Prostate gland (tissue), 2 donors: ENCODE measurements at regions not wholly inside any gene's neighbourhood (a gene's known extent, or its start where the extent isn't known, plus 50 kb on each side); places are given as distances from the start of the nearest gene placed in this dataset.
"Not testable (repeated sequence)": the region's sequence is repeated elsewhere in the genome, so short reads cannot be mapped to it uniquely, and the experiment has no call there.

Source experiments
- DNase-seq: peaks from one replicate; pipeline ENCODE4 v3.0.0-alpha.2; 2019; ENCODE audit warnings: low spot score
- H3K27ac ChIP-seq, 2 donors: fragments of 200-600 bp; sonication (generic); 2 replicates each; pipeline ENCODE4 v1.5.1; 2017 to 2019
- H3K27me3 ChIP-seq: fragments of 200-600 bp; sonication (generic); replicated peaks from 2 replicates; pipeline ENCODE4 v1.5.1; 2019; ENCODE audit not compliant: insufficient read depth
- H3K36me3 ChIP-seq, 2 donors: fragments of 200-600 bp; sonication (generic); 1 replicate in 1 of 2; 2 replicates in 1 of 2; pipeline versions ENCODE4 v1.5.1 to v1.8.1; 2017 to 2019
- H3K4me1 ChIP-seq: fragments of 200-600 bp; sonication (generic); replicated peaks from 2 replicates; pipeline ENCODE4 v1.5.1; 2019
- H3K4me3 ChIP-seq, 2 donors: fragments of 200-600 bp; sonication (generic); 2 replicates each; pipeline ENCODE4 v1.5.1; 2017 to 2019
- H3K9me3 ChIP-seq: fragments of 200-600 bp; sonication (generic); 2 replicates; pipeline ENCODE4 v1.5.1; 2017
- POLR2A ChIP-seq: fragments of 450-650 bp; IDR thresholded peaks from one replicate; pipeline ENCODE4 v1.6.1; 2016; ENCODE audit warnings: antibody characterized with exemption, mild to moderate bottlenecking
- POLR2AphosphoS5 ChIP-seq: sonication (generic); formaldehyde crosslinking; IDR thresholded peaks from one replicate; pipeline ENCODE4 v1.6.1; 2017; ENCODE audit warnings: antibody characterized with exemption
- WGBS: methylation state at CpG from one replicate; pipeline ENCODE4 v1.1.5; 2018; 5-methylcytosine and 5-hydroxymethylcytosine counted together
- intact Hi-C: fragments of 100-400 bp; cut with DNase I; formaldehyde crosslinking; loops from one replicate; pipeline ENCODE4 v1.14.2; 2022
- TF ChIP-seq, protein P1 (sequence below), 4 experiments: fragments of 200-600 bp in 2 of 4; fragments of 450-650 bp in 2 of 4; sonication (generic) in 2 of 4; IDR thresholded peaks; 1 replicate in 3 of 4; 2 replicates in 1 of 4; pipeline ENCODE4 v1.5.1; 2016 to 2019; ENCODE audit warnings: antibody characterized with exemption in 4 of 4, mild to moderate bottlenecking in 2 of 4, moderate library complexity in 2 of 4

- DNase-seq: no peak
- H3K27me3 ChIP-seq: no peaks in the 10 kb centered on the region
- TF ChIP-seq, protein P1, sequence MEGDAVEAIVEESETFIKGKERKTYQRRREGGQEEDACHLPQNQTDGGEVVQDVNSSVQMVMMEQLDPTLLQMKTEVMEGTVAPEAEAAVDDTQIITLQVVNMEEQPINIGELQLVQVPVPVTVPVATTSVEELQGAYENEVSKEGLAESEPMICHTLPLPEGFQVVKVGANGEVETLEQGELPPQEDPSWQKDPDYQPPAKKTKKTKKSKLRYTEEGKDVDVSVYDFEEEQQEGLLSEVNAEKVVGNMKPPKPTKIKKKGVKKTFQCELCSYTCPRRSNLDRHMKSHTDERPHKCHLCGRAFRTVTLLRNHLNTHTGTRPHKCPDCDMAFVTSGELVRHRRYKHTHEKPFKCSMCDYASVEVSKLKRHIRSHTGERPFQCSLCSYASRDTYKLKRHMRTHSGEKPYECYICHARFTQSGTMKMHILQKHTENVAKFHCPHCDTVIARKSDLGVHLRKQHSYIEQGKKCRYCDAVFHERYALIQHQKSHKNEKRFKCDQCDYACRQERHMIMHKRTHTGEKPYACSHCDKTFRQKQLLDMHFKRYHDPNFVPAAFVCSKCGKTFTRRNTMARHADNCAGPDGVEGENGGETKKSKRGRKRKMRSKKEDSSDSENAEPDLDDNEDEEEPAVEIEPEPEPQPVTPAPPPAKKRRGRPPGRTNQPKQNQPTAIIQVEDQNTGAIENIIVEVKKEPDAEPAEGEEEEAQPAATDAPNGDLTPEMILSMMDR (IDR thresholded peaks at IDR 0.05): no peak
- no peak for TF ChIP-seq POLR2AphosphoS5
- TF ChIP-seq POLR2A: no peak
- no peak overlapping the region for H3K27ac ChIP-seq
- intact Hi-C loops: no loop called here
- no peaks in the 10 kb centered on the region for H3K4me1 ChIP-seq
- no peaks in the 10 kb centered on the region for H3K9me3 ChIP-seq
- H3K36me3 ChIP-seq: no peaks in the 10 kb centered on the region
- WGBS: 78% methylated on average over 1 of the region's 1 CpG
- no peak overlapping the region for H3K4me3 ChIP-seq
These were observed 1004.9 kb upstream of the ZEB2 start for GRCh38 chr2:145524836-145525235.

- H3K36me3 ChIP-seq: no peaks in the 10 kb centered on the region
- no peaks in the 10 kb centered on the region for H3K4me1 ChIP-seq
- H3K4me3 ChIP-seq: no peak overlapping the region
- H3K27ac ChIP-seq: no peak overlapping the region
- no peaks in the 10 kb centered on the region for H3K9me3 ChIP-seq
- no peak for DNase-seq
- TF ChIP-seq POLR2AphosphoS5: no peak
- TF ChIP-seq POLR2A: no peak
- TF ChIP-seq, protein P1 (IDR thresholded peaks at IDR 0.05): no peak
- no peaks in the 10 kb centered on the region for H3K27me3 ChIP-seq
- WGBS: 81% methylated on average over 6 of the region's 6 CpGs
- intact Hi-C loops: no loop called here
These were observed 1004.4 kb upstream of the ZEB2 start for GRCh38 chr2:145524303-145524702.

- intact Hi-C loops, DNase-seq, H3K4me3 ChIP-seq, H3K36me3 ChIP-seq, H3K9me3 ChIP-seq, H3K4me1 ChIP-seq, H3K27me3 ChIP-seq, H3K27ac ChIP-seq: not testable (repeated sequence)
- 94% methylated on average over 5 of the region's 5 CpGs for WGBS
These were observed 999.3 kb upstream of the ZEB2 start for GRCh38 chr2:145519254-145519653.

GRCh38 chr2:145511946-145512345 lies 992.0 kb upstream of the ZEB2 start:
- Histone ChIP-seq H3K9me3 (no peaks in the 10 kb centered on the region), H3K27ac (no peak overlapping the region), H3K4me1 (no peaks in the 10 kb centered on the region), H3K36me3 (no peaks in the 10 kb centered on the region), H3K27me3 (no peaks in the 10 kb centered on the region), H3K4me3 (no peak overlapping the region)
- intact Hi-C loops: no loop called here
- TF ChIP-seq POLR2AphosphoS5 (no peak), POLR2A (no peak)
- TF ChIP-seq, protein P1 (IDR thresholded peaks at IDR 0.05): no peak
- WGBS: 81% methylated on average over 4 of the region's 4 CpGs
- DNase-seq: no peak

- H3K9me3 ChIP-seq: no peaks in the 10 kb centered on the region
- no peak overlapping the region for H3K27ac ChIP-seq
- H3K27me3 ChIP-seq: no peaks in the 10 kb centered on the region
- DNase-seq: no peak
- 61% methylated on average over 3 of the region's 3 CpGs for WGBS
- intact Hi-C loops: no loop called here
- H3K36me3 ChIP-seq: no peaks in the 10 kb centered on the region
- no peak overlapping the region for H3K4me3 ChIP-seq
- TF ChIP-seq POLR2AphosphoS5 (no peak), POLR2A (no peak)
- TF ChIP-seq, protein P1 (IDR thresholded peaks at IDR 0.05): no peak
- H3K4me1 ChIP-seq: no peaks in the 10 kb centered on the region
These were observed 983.6 kb upstream of the ZEB2 start for GRCh38 chr2:145503511-145503910.
